ENCODE measurements at regions not wholly inside any gene's neighbourhood (a gene's known extent, or its start where the extent isn't known, plus 50 kb on each side); places are given as distances from the start of the nearest gene placed in this dataset.
"Not testable (repeated sequence)": the region's sequence is repeated elsewhere in the genome, so short reads cannot be mapped to it uniquely, and the experiment has no call there.

DNA sequence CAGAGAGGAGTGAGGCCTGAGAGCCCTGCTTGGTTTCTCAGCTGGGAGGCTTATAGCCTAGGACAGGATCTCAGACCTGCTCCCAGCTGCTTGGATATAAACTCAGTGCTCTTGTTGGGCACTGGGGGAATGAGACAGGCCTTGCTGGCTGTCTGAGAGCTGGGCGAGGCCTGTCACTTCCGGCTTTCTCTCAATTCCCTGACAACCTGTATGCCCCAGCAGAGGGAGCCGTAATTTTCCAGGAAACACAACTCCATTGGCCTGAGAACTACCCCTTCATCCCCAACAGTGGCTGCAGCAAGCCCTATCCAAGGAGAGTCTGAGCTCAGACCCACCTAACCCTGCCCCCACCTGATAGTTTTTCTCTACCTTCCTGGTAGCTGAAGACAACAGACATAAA lies 258.3 kb upstream of the STXBP6 start:
- 11% methylated on average over 3 of the region's 3 CpGs for WGBS (ENCODE audit: low lambda C conversion rate)
- ChIA-PET POLR2A (no interaction called here), CTCF (interaction anchor here (0.6 kb wide), 1 partner anchor 10 kb away, joined by 3 read pairs; no protein-coding TSS in a partner anchor)
- Histone ChIP-seq H3K79me2 (ENCODE audit: insufficient read depth) (no peaks in the 10 kb centered on the region), H3K4me1 (ENCODE audit: control insufficient read depth in 1 of 2, insufficient read depth in 2 of 2, low read depth in 1 of 2, low read length in 1 of 2) (no peaks in the 10 kb centered on the region), H3K9me2 (no peaks in the 10 kb centered on the region), H3F3A (replicated peaks; ENCODE audit: insufficient read depth) (no peaks in the 10 kb centered on the region), H3K9ac (no peak overlapping the region), H3K4me3 (ENCODE audit: low read depth in 2 of 2, low read length in 1 of 2) (no peak overlapping the region), H4K20me1 (ENCODE audit: insufficient read depth) (no peaks in the 10 kb centered on the region), H3K27ac (ENCODE audit: low read depth in 2 of 2, low read length in 1 of 2) (no peak overlapping the region), H3K27me3 (ENCODE audit: insufficient read depth) (no peaks in the 10 kb centered on the region), H2AFZ (ENCODE audit: low read depth) (no peak overlapping the region), H3K9me3 (no peaks in the 10 kb centered on the region), H3K4me2 (no peak overlapping the region), H3K36me3 (replicated peaks in 1 of 2; ENCODE audit: control insufficient read depth in 1 of 2, insufficient read depth in 2 of 2, low read length in 1 of 2) (no peaks in the 10 kb centered on the region)
- no peak for TF ChIP-seq SIN3A (IDR thresholded peaks at IDR 0.05; ENCODE audit: borderline replicate concordance, low read depth, low read length)
- TF ChIP-seq SMC3 (IDR thresholded peaks at IDR 0.05; ENCODE audit: low read depth, low read length), result no peak
- DNase-seq, result no peak

DNA sequence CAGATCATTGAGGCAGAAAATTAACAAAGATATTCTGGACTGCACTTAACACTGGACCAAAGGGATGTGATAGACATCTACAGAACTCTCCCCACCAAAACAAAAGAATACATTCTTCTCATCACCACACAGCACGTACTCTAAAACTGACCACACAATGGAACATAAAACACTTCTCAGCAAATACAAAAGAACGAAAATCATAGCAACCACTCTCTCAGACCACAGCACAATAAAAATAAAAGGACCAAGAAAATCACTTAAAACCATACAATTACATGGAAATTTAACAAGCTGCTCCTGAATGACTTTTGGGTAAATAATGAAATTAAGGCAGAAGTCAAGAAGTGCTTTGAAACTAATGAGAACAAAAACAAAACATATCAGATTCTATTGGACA lies 254.0 kb upstream of the STXBP6 start:
- WGBS (ENCODE audit: low lambda C conversion rate), result 2% methylated on average over 2 of the region's 2 CpGs
- ChIA-PET POLR2A (no interaction called here), CTCF (no interaction called here)
- H3K36me3 ChIP-seq (replicated peaks in 1 of 2; ENCODE audit: control insufficient read depth in 1 of 2, insufficient read depth in 2 of 2, low read length in 1 of 2), result no peaks in the 10 kb centered on the region
- H4K20me1 ChIP-seq (ENCODE audit: insufficient read depth), result no peaks in the 10 kb centered on the region
- TF ChIP-seq FOXJ3 (CRISPR knock-in tag; IDR thresholded peaks at IDR 0.05) (no peak), SIN3A (IDR thresholded peaks at IDR 0.05; ENCODE audit: borderline replicate concordance, low read depth, low read length) (no peak), YY1 (IDR thresholded peaks at IDR 0.05; ENCODE audit: low read depth) (no peak), TEAD4 (IDR thresholded peaks at IDR 0.05; ENCODE audit: borderline replicate concordance, insufficient read depth) (no peak)
- no peak overlapping the region for H3K27ac ChIP-seq (ENCODE audit: low read depth in 2 of 2, low read length in 1 of 2)
- H3K79me2 ChIP-seq (ENCODE audit: insufficient read depth), result no peaks in the 10 kb centered on the region
- H3F3A ChIP-seq (replicated peaks; ENCODE audit: insufficient read depth), result no peaks in the 10 kb centered on the region
- H3K27me3 ChIP-seq (ENCODE audit: insufficient read depth), result no peaks in the 10 kb centered on the region
- H3K9ac ChIP-seq, result no peak overlapping the region
- no peak overlapping the region for H3K4me2 ChIP-seq
- no peaks in the 10 kb centered on the region for H3K4me1 ChIP-seq (ENCODE audit: control insufficient read depth in 1 of 2, insufficient read depth in 2 of 2, low read depth in 1 of 2, low read length in 1 of 2)
- no peaks in the 10 kb centered on the region for H3K9me2 ChIP-seq
- H3K4me3 ChIP-seq (ENCODE audit: low read depth in 2 of 2, low read length in 1 of 2), result no peak overlapping the region
- no peak overlapping the region for H2AFZ ChIP-seq (ENCODE audit: low read depth)
- no peaks in the 10 kb centered on the region for H3K9me3 ChIP-seq
- no peak for DNase-seq

DNA sequence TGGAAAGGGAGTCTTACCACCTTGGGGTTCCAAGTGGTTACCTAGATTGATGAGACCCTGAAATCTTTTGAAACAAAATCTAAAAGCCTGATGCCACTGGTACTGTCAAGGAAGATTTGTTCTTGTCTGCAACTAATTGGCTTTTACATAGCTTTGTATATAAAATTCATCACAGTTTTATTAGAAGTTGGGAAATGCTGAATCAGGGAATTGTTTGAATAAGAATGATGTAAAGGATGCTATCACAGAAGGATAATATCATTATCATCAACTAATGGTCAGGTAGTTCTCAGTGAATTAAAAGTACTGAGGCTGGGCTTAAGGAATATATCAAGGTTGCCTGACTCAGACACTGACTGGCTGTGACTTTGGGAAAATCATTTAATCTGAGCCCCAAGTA lies 248.3 kb upstream of the STXBP6 start:
- H3K9me2 ChIP-seq, result no peaks in the 10 kb centered on the region
- CTCF ChIA-PET, result no interaction called here
- H3K4me1 ChIP-seq (ENCODE audit: control insufficient read depth in 1 of 2, insufficient read depth in 2 of 2, low read depth in 1 of 2, low read length in 1 of 2), result no peaks in the 10 kb centered on the region
- H3K79me2 ChIP-seq (ENCODE audit: insufficient read depth), result no peaks in the 10 kb centered on the region
- TF ChIP-seq JUND (IDR thresholded peaks at IDR 0.05) (no peak), EZH2phosphoT487 (IDR thresholded peaks at IDR 0.05; ENCODE audit: borderline replicate concordance, low read depth) (no peak), RXRA (IDR thresholded peaks at IDR 0.05; ENCODE audit: borderline replicate concordance, low read depth) (no peak), NRF1 (IDR thresholded peaks at IDR 0.05; ENCODE audit: low read depth, low read length) (no peak), TAF1 (IDR thresholded peaks at IDR 0.05; ENCODE audit: borderline replicate concordance, low read depth, low read length) (no peak), TCF12 (IDR thresholded peaks at IDR 0.05) (no peak), USF1 (IDR thresholded peaks at IDR 0.05; ENCODE audit: borderline replicate concordance, low read depth) (no peak), GATA2 (CRISPR knock-in tag; IDR thresholded peaks at IDR 0.05) (no peak), CHD2 (IDR thresholded peaks at IDR 0.05; ENCODE audit: low read length, partially characterized antibody) (no peak), RFX5 (IDR thresholded peaks at IDR 0.05; ENCODE audit: low read length) (no peak), SMC3 (IDR thresholded peaks at IDR 0.05; ENCODE audit: low read depth, low read length) (no peak)
- TF ChIP-seq, protein P1, sequence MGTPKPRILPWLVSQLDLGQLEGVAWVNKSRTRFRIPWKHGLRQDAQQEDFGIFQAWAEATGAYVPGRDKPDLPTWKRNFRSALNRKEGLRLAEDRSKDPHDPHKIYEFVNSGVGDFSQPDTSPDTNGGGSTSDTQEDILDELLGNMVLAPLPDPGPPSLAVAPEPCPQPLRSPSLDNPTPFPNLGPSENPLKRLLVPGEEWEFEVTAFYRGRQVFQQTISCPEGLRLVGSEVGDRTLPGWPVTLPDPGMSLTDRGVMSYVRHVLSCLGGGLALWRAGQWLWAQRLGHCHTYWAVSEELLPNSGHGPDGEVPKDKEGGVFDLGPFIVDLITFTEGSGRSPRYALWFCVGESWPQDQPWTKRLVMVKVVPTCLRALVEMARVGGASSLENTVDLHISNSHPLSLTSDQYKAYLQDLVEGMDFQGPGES (IDR thresholded peaks at IDR 0.05; ENCODE audit: low read depth, low read length), result no peak
- TF ChIP-seq, protein P2, sequence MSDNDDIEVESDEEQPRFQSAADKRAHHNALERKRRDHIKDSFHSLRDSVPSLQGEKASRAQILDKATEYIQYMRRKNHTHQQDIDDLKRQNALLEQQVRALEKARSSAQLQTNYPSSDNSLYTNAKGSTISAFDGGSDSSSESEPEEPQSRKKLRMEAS (IDR thresholded peaks at IDR 0.05; ENCODE audit: low read depth), result no peak
- no peak overlapping the region for H2AFZ ChIP-seq (ENCODE audit: low read depth)
- no peaks in the 10 kb centered on the region for H3K36me3 ChIP-seq (replicated peaks in 1 of 2; ENCODE audit: control insufficient read depth in 1 of 2, insufficient read depth in 2 of 2, low read length in 1 of 2)
- no peak overlapping the region for H3K27ac ChIP-seq (ENCODE audit: low read depth in 2 of 2, low read length in 1 of 2)
- H3K9ac ChIP-seq, result no peak overlapping the region
- H3K4me2 ChIP-seq, result no peak overlapping the region
- H3K27me3 ChIP-seq (ENCODE audit: insufficient read depth), result no peaks in the 10 kb centered on the region
- H3K4me3 ChIP-seq (ENCODE audit: low read depth in 2 of 2, low read length in 1 of 2), result no peak overlapping the region
- H4K20me1 ChIP-seq (ENCODE audit: insufficient read depth), result no peaks in the 10 kb centered on the region
- H3K9me3 ChIP-seq, result no peaks in the 10 kb centered on the region
- DNase-seq, result no peak
- POLR2A ChIA-PET, result no interaction called here
- H3F3A ChIP-seq (replicated peaks; ENCODE audit: insufficient read depth), result no peaks in the 10 kb centered on the region

GRCh38 chr14:25290154-25290553 lies 240.2 kb upstream of the STXBP6 start:
- WGBS (ENCODE audit: low lambda C conversion rate), result no CpG with 5 or more reads among the region's 1 CpG
- CTCF ChIA-PET, result not testable (repeated sequence)

More at GRCh38 chr14:25290154-25290553, 240.2 kb upstream of the STXBP6 start:
- H3K79me2 ChIP-seq (ENCODE audit: insufficient read depth); H3F3A ChIP-seq (replicated peaks; ENCODE audit: insufficient read depth); H4K20me1 ChIP-seq (ENCODE audit: insufficient read depth); H3K4me1 ChIP-seq (ENCODE audit: control insufficient read depth in 1 of 2, insufficient read depth in 2 of 2, low read depth in 1 of 2, low read length in 1 of 2); H3K9me2 ChIP-seq; POLR2A ChIA-PET; H3K27ac ChIP-seq (ENCODE audit: low read depth in 2 of 2, low read length in 1 of 2); H3K4me2 ChIP-seq; H3K36me3 ChIP-seq (replicated peaks in 1 of 2; ENCODE audit: control insufficient read depth in 1 of 2, insufficient read depth in 2 of 2, low read length in 1 of 2); H2AFZ ChIP-seq (ENCODE audit: low read depth); H3K9ac ChIP-seq; H3K27me3 ChIP-seq (ENCODE audit: insufficient read depth); H3K9me3 ChIP-seq; H3K4me3 ChIP-seq (ENCODE audit: low read depth in 2 of 2, low read length in 1 of 2); DNase-seq: not testable (repeated sequence)

Measured in SK-N-SH (cell line).